Endothelial cell (in vitro differentiated cells): ENCODE measurements at regions not wholly inside any gene's neighbourhood (a gene's known extent, or its start where the extent isn't known, plus 50 kb on each side); places are given as distances from the start of the nearest gene placed in this dataset.

Experiments used
- DNase-seq: peaks from one replicate; pipeline ENCODE4 v3.0.0; 2021; ENCODE audit warnings: low spot score
- H3K27ac Mint-ChIP-seq: one replicate; pipeline ENCODE4 v1.8.0; 2021; ENCODE audit warnings: mixed read lengths, inconsistent platforms; ENCODE audit not compliant: unreplicated experiment
- H3K27me3 Mint-ChIP-seq: one replicate; pipeline ENCODE4 v1.8.0; 2021; ENCODE audit warnings: mild to moderate bottlenecking, moderate library complexity, mixed read lengths, inconsistent platforms; ENCODE audit not compliant: unreplicated experiment
- H3K36me3 Mint-ChIP-seq: one replicate; pipeline ENCODE4 v1.8.0; 2021; ENCODE audit warnings: mild to moderate bottlenecking, low read depth, mixed read lengths, inconsistent platforms; ENCODE audit not compliant: unreplicated experiment
- H3K4me1 Mint-ChIP-seq: one replicate; pipeline ENCODE4 v1.8.0; 2021; ENCODE audit warnings: mild to moderate bottlenecking, mixed read lengths, inconsistent platforms; ENCODE audit not compliant: unreplicated experiment
- H3K4me3 Mint-ChIP-seq: one replicate; pipeline ENCODE4 v1.8.0; 2021; ENCODE audit warnings: mild to moderate bottlenecking, mixed read lengths, inconsistent platforms; ENCODE audit not compliant: unreplicated experiment
- H3K9me3 Mint-ChIP-seq: one replicate; pipeline ENCODE4 v1.8.0; 2021; ENCODE audit warnings: mixed read lengths, inconsistent platforms; ENCODE audit not compliant: unreplicated experiment
- CTCF ChIP-seq: fragments of 200-600 bp; sonication (generic); IDR thresholded peaks from one replicate; pipeline ENCODE4 v1.5.0; 2021; ENCODE audit warnings: antibody characterized with exemption; ENCODE audit not compliant: unreplicated experiment

GRCh38 chr6:167499161-167499660, 174.3 kb downstream of the TTLL2 start:
- TF ChIP-seq CTCF: no peak
- H3K4me1 Mint-ChIP-seq: peaks cover 31% of the 10 kb centered on the region
- H3K27me3 Mint-ChIP-seq: peaks cover 12% of the 10 kb centered on the region
- H3K4me3 Mint-ChIP-seq: no peak overlapping the region
- H3K27ac Mint-ChIP-seq: no peak overlapping the region
- no peaks in the 10 kb centered on the region for H3K36me3 Mint-ChIP-seq
- H3K9me3 Mint-ChIP-seq: no peaks in the 10 kb centered on the region
- DNase-seq: no peak

GRCh38 chr6:167500961-167501360, 176.1 kb downstream of the TTLL2 start:
- H3K27me3 Mint-ChIP-seq: peaks cover 14% of the 10 kb centered on the region
- H3K27ac Mint-ChIP-seq: no peak overlapping the region
- no peaks in the 10 kb centered on the region for H3K36me3 Mint-ChIP-seq

GRCh38 chr6:167501831-167502385, 177.0 kb downstream of the TTLL2 start:
- Mint-ChIP-seq H3K36me3 (no peaks in the 10 kb centered on the region), H3K9me3 (no peaks in the 10 kb centered on the region), H3K27ac (no peak overlapping the region), H3K27me3 (peaks cover 19% of the 10 kb centered on the region), H3K4me1 (peaks cover 37% of the 10 kb centered on the region), H3K4me3 (no peak overlapping the region)
- DNase-seq: peak; percentile 42
- TF ChIP-seq CTCF: no peak

More at GRCh38 chr6:167500961-167501360, 176.1 kb downstream of the TTLL2 start:
- DNase-seq: no peak
- H3K9me3 Mint-ChIP-seq: no peaks in the 10 kb centered on the region
- H3K4me3 Mint-ChIP-seq: no peak overlapping the region
- no peak for TF ChIP-seq CTCF
- H3K4me1 Mint-ChIP-seq: peaks cover 36% of the 10 kb centered on the region

- Mint-ChIP-seq H3K4me1 (peaks cover 41% of the 10 kb centered on the region), H3K36me3 (no peaks in the 10 kb centered on the region), H3K4me3 (no peak overlapping the region), H3K27ac (no peak overlapping the region), H3K9me3 (no peaks in the 10 kb centered on the region), H3K27me3 (peaks cover 23% of the 10 kb centered on the region)
- TF ChIP-seq CTCF: no peak
- no peak for DNase-seq
These were observed 177.6 kb downstream of the TTLL2 start for GRCh38 chr6:167502471-167502870.

GRCh38 chr6:167504385-167504961, 179.6 kb downstream of the TTLL2 start:
- Mint-ChIP-seq H3K36me3 (no peaks in the 10 kb centered on the region), H3K27ac (peak overlapping the region; percentile 81), H3K4me1 (peaks cover 40% of the 10 kb centered on the region), H3K9me3 (no peaks in the 10 kb centered on the region), H3K27me3 (peaks cover 29% of the 10 kb centered on the region), H3K4me3 (peak overlapping the region; percentile 40)
- DNase-seq: no peak
- no peak for TF ChIP-seq CTCF
